ENCODE measurements at regions not wholly inside any gene's neighbourhood (a gene's known extent, or its start where the extent isn't known, plus 50 kb on each side); places are given as distances from the start of the nearest gene placed in this dataset.
"Not testable (repeated sequence)": the region's sequence is repeated elsewhere in the genome, so short reads cannot be mapped to it uniquely, and the experiment has no call there.

GRCh38 chr4:29058531-29058930 is 1661.6 kb upstream of the PCDH7 start:
- DNase-seq: no peak

GRCh38 chr4:29066861-29067260 is 1653.3 kb upstream of the PCDH7 start:
- DNase-seq: no peak

- no peak for DNase-seq
Observed at GRCh38 chr4:29073571-29073970, 1646.6 kb upstream of the PCDH7 start.

- no peak for DNase-seq
Observed at GRCh38 chr4:29075366-29075765, 1644.8 kb upstream of the PCDH7 start.

GRCh38 chr4:29079260-29079659 is 1640.9 kb upstream of the PCDH7 start:
- no peak for DNase-seq

GRCh38 chr4:29081234-29081955 is 1638.8 kb upstream of the PCDH7 start:
- DNase-seq: no peak

GRCh38 chr4:29082684-29083083 is 1637.5 kb upstream of the PCDH7 start:
- no peak for DNase-seq

- no peak for DNase-seq
Observed at GRCh38 chr4:29085748-29086147, 1634.4 kb upstream of the PCDH7 start.

- DNase-seq: no peak
Observed at GRCh38 chr4:29104694-29105093, 1615.5 kb upstream of the PCDH7 start.

- DNase-seq: no peak
Observed at GRCh38 chr4:29113960-29114359, 1606.2 kb upstream of the PCDH7 start.

GRCh38 chr4:29117231-29117722 is 1602.9 kb upstream of the PCDH7 start:
- not testable (repeated sequence) for DNase-seq

- DNase-seq: no peak
Observed at GRCh38 chr4:29121586-29121985, 1598.6 kb upstream of the PCDH7 start.

- DNase-seq: no peak
Observed at GRCh38 chr4:29128810-29129209, 1591.4 kb upstream of the PCDH7 start.

- no peak for DNase-seq
Observed at GRCh38 chr4:29131304-29131703, 1588.9 kb upstream of the PCDH7 start.

GRCh38 chr4:29142708-29143107 is 1577.5 kb upstream of the PCDH7 start:
- DNase-seq: no peak

- no peak for DNase-seq
Observed at GRCh38 chr4:29151584-29151983, 1568.6 kb upstream of the PCDH7 start.

GRCh38 chr4:29153642-29154041 is 1566.5 kb upstream of the PCDH7 start:
- no peak for DNase-seq

- no peak for DNase-seq
Observed at GRCh38 chr4:29175291-29175690, 1544.9 kb upstream of the PCDH7 start.

- DNase-seq: no peak
Observed at GRCh38 chr4:29199025-29199424, 1521.1 kb upstream of the PCDH7 start.

- DNase-seq: no peak
Observed at GRCh38 chr4:29199485-29199884, 1520.7 kb upstream of the PCDH7 start.

GRCh38 chr4:29213020-29213419 is 1507.1 kb upstream of the PCDH7 start:
- DNase-seq: no peak

- DNase-seq: no peak
Observed at GRCh38 chr4:29220761-29221160, 1499.4 kb upstream of the PCDH7 start.

GRCh38 chr4:29224911-29225310 is 1495.3 kb upstream of the PCDH7 start:
- DNase-seq: no peak

GRCh38 chr4:29240641-29241040 is 1479.5 kb upstream of the PCDH7 start:
- no peak for DNase-seq

- DNase-seq: no peak
Observed at GRCh38 chr4:29243054-29243453, 1477.1 kb upstream of the PCDH7 start.
